Vagina (tissue), 2 donors: ENCODE measurements at regions not wholly inside any gene's neighbourhood (a gene's known extent, or its start where the extent isn't known, plus 50 kb on each side); places are given as distances from the start of the nearest gene placed in this dataset.

Source experiments
- DNase-seq, 2 donors: peaks; one replicate each; pipeline ENCODE4 v3.0.0-alpha.2; 2017; ENCODE audit errors: extremely low spot score in 2 of 2
- H3K27ac ChIP-seq: fragments of 200-600 bp; sonication (generic); one replicate; pipeline ENCODE4 v1.5.1; 2019
- H3K27me3 ChIP-seq: fragments of 200-600 bp; sonication (generic); one replicate; pipeline ENCODE4 v1.5.1; 2019
- H3K36me3 ChIP-seq, 2 donors: fragments of 200-600 bp; sonication (generic); one replicate each; pipeline ENCODE4 v1.5.1; 2017 to 2019
- H3K4me1 ChIP-seq: fragments of 200-600 bp; sonication (generic); one replicate; pipeline ENCODE4 v1.5.1; 2019
- H3K4me3 ChIP-seq, 2 donors: fragments of 200-600 bp; sonication (generic); 1 replicate in 1 of 2; 2 replicates in 1 of 2; pipeline ENCODE4 v1.5.1; 2016 to 2019
- H3K9me3 ChIP-seq: fragments of 200-600 bp; sonication (generic); one replicate; pipeline ENCODE4 v1.5.1; 2019
- POLR2A ChIP-seq, 2 donors: fragments of 450-650 bp; IDR thresholded peaks; one replicate each; pipeline ENCODE4 v1.6.1; 2017; ENCODE audit warnings: antibody characterized with exemption in 2 of 2, mild to moderate bottlenecking in 2 of 2, moderate library complexity in 2 of 2
- POLR2AphosphoS5 ChIP-seq, 2 donors: sonication (generic); formaldehyde crosslinking; IDR thresholded peaks; one replicate each; pipeline ENCODE4 v1.9.0; 2017; ENCODE audit warnings: antibody characterized with exemption in 2 of 2, mild to moderate bottlenecking in 2 of 2, low read depth in 1 of 2; ENCODE audit not compliant: insufficient read depth in 1 of 2
- intact Hi-C: fragments of 100-400 bp; cut with DNase I; formaldehyde crosslinking; loops from one replicate; pipeline ENCODE4 v1.15.1; 2023
- TF ChIP-seq, protein P1 (sequence below), 3 experiments: fragments of 450-650 bp in 2 of 3; fragments of 200-600 bp in 1 of 3; sonication (generic) in 1 of 3; IDR thresholded peaks; one replicate each; pipeline ENCODE4 v1.5.1; 2017 to 2019; ENCODE audit warnings: antibody characterized with exemption in 3 of 3, mild to moderate bottlenecking in 2 of 3, moderate library complexity in 2 of 3

DNA sequence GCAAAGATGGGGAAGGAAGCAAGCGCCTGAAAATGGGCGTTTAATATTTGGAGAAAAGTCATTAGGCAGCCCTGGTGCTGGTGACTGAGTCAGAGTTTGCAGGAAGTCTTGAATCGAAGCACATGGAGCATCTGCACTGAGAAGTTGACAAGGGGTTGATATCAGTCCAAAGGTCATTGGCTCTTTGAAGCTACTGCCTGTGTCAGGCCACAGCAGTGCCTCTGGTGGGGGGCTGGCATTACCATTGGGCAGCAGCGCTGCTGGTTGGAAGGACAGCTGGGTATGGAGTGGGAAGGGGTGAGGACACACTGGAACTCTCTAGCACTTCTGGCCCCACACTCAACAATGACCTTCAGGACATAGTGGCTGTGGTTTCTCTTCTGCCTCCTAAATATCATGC is 150.4 kb upstream of the ERCC6L2 start:
- intact Hi-C loops: no loop called here
- no peak for TF ChIP-seq POLR2A (IDR thresholded peaks at IDR 0.05)
- TF ChIP-seq, protein P1, sequence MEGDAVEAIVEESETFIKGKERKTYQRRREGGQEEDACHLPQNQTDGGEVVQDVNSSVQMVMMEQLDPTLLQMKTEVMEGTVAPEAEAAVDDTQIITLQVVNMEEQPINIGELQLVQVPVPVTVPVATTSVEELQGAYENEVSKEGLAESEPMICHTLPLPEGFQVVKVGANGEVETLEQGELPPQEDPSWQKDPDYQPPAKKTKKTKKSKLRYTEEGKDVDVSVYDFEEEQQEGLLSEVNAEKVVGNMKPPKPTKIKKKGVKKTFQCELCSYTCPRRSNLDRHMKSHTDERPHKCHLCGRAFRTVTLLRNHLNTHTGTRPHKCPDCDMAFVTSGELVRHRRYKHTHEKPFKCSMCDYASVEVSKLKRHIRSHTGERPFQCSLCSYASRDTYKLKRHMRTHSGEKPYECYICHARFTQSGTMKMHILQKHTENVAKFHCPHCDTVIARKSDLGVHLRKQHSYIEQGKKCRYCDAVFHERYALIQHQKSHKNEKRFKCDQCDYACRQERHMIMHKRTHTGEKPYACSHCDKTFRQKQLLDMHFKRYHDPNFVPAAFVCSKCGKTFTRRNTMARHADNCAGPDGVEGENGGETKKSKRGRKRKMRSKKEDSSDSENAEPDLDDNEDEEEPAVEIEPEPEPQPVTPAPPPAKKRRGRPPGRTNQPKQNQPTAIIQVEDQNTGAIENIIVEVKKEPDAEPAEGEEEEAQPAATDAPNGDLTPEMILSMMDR (IDR thresholded peaks at IDR 0.05): no peak
- TF ChIP-seq POLR2AphosphoS5 (IDR thresholded peaks at IDR 0.05; ENCODE audit: insufficient read depth in 1 of 2, low read depth in 1 of 2): no peak
- H3K27ac ChIP-seq: no peak overlapping the region
- H3K27me3 ChIP-seq: no peaks in the 10 kb centered on the region
- H3K36me3 ChIP-seq: no peaks in the 10 kb centered on the region
- H3K4me3 ChIP-seq: no peak overlapping the region
- H3K9me3 ChIP-seq: no peaks in the 10 kb centered on the region
- H3K4me1 ChIP-seq: no peaks in the 10 kb centered on the region
- no peak for DNase-seq

DNA sequence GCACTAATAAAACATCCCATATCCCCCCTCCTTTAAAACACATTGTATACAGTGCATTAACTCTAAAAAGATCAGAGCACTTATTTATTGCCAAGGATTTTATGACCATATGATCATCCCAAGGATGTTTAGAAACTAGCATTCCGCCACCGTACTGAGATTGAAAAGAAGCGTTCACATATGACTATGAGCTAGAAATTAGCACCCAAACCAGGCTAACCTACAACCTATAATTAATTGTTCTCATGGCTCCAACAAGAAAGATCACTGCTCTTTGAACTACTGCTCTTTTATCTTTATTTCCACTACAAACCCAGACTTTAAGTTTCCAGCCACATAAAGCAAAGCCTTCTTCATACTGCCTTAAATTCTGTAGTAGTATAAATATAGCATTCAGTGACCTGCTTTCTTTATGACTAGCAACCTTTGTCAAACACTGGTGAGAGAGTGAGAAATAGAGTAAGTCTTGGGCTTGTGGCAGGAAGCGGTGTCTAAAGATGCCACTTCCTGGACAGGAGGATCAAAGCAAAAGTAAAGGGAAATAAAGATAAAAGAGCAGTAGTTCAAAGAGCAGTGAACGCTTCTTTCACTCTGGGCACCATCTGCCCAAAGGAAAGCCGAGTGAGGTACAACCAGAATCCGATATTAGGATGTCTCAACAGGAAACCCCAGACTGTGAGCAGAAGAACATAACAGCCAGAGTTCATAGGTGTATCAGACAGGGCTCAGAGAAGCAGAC is 151.1 kb upstream of the ERCC6L2 start:
- Histone ChIP-seq H3K9me3 (no peaks in the 10 kb centered on the region), H3K27ac (no peak overlapping the region), H3K27me3 (no peaks in the 10 kb centered on the region), H3K4me1 (no peaks in the 10 kb centered on the region), H3K4me3 (no peak overlapping the region), H3K36me3 (no peaks in the 10 kb centered on the region)
- DNase-seq: no peak
- intact Hi-C loops: no loop called here
- TF ChIP-seq POLR2A (IDR thresholded peaks at IDR 0.05) (no peak), POLR2AphosphoS5 (IDR thresholded peaks at IDR 0.05; ENCODE audit: insufficient read depth in 1 of 2, low read depth in 1 of 2) (no peak)
- TF ChIP-seq, protein P1 (IDR thresholded peaks at IDR 0.05): no peak

DNA sequence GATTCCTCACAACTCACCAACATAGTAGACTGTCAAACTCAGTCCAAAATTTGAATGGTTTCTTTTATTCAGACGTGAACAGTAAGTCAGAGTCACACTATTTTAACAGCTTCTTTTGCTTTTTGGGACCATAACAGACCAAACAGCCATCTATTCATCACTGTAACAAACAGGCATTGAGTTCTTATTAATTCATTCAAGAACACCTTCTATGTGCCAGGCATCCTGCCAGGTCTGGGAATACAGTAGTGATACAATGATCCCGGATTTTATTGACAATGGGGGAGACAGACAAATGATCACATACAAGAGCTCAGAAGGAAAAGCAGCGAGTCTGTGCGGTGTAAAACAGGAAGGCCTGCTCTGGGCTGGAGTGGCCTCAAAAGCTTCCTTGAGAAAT is 153.3 kb upstream of the ERCC6L2 start:
- Histone ChIP-seq H3K4me1 (no peaks in the 10 kb centered on the region), H3K27me3 (no peaks in the 10 kb centered on the region), H3K27ac (no peak overlapping the region), H3K4me3 (no peak overlapping the region), H3K36me3 (no peaks in the 10 kb centered on the region), H3K9me3 (no peaks in the 10 kb centered on the region)
- intact Hi-C loops: no loop called here
- DNase-seq: no peak
- TF ChIP-seq POLR2AphosphoS5 (IDR thresholded peaks at IDR 0.05; ENCODE audit: insufficient read depth in 1 of 2, low read depth in 1 of 2) (no peak), POLR2A (IDR thresholded peaks at IDR 0.05) (no peak)

DNA sequence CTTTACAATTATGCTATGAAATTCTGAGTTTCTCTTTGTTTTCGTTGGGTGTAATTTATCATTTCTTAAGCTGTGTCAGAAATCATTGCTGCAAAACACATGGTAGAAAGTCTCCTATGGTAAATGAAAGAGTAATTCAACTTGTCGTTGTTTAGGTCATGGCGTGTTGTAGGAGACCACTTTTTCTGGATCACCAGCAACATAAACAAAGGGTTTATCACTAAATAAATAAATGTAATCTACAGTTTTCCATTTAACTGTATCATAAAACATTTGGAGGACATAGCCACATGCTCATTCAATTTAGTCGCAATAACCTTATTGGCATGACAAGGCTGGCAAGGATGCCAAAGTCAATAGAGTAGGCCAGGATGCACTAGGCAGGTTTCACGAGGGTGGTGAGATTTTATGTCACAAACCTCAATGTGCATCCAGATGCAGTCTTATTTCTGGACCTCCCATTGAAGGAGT is 154.4 kb upstream of the ERCC6L2 start:
- Histone ChIP-seq H3K4me3 (no peak overlapping the region), H3K4me1 (no peaks in the 10 kb centered on the region), H3K27ac (no peak overlapping the region), H3K9me3 (no peaks in the 10 kb centered on the region), H3K36me3 (no peaks in the 10 kb centered on the region), H3K27me3 (no peaks in the 10 kb centered on the region)
- no peak for DNase-seq
- intact Hi-C loops: no loop called here
- TF ChIP-seq, protein P1 (IDR thresholded peaks at IDR 0.05): no peak
- TF ChIP-seq POLR2AphosphoS5 (IDR thresholded peaks at IDR 0.05; ENCODE audit: insufficient read depth in 1 of 2, low read depth in 1 of 2) (no peak), POLR2A (IDR thresholded peaks at IDR 0.05) (no peak)

DNA sequence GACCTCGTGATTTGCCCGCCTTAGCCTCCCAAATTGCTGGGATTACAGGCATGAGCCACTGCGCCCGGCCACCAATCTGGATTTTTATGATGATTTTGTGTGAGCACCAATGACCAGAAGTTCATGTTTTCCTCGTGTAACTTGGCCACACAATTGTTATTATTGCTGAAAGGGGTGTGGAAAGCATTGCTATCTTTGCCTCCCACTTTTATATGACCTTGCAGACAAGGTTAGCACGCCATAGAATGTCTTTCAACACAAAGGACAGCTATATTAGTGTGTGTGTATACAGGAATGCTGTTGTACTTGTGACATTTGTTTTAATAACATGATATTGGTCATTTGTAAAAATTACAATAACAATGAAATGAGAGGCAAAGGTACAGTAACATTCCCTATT is 155.0 kb upstream of the ERCC6L2 start:
- TF ChIP-seq, protein P1 (IDR thresholded peaks at IDR 0.05): no peak
- TF ChIP-seq POLR2A (IDR thresholded peaks at IDR 0.05) (no peak), POLR2AphosphoS5 (IDR thresholded peaks at IDR 0.05; ENCODE audit: insufficient read depth in 1 of 2, low read depth in 1 of 2) (no peak)
- no peaks in the 10 kb centered on the region for H3K4me1 ChIP-seq
- H3K36me3 ChIP-seq: no peaks in the 10 kb centered on the region
- no peak overlapping the region for H3K27ac ChIP-seq
- H3K27me3 ChIP-seq: no peaks in the 10 kb centered on the region
- no peaks in the 10 kb centered on the region for H3K9me3 ChIP-seq
- DNase-seq: no peak
- no peak overlapping the region for H3K4me3 ChIP-seq
- intact Hi-C loops: no loop called here
